ENCODE measurements at regions not wholly inside any gene's neighbourhood (a gene's known extent, or its start where the extent isn't known, plus 50 kb on each side); places are given as distances from the start of the nearest gene placed in this dataset.

- TF ChIP-seq ZNF10 (tag by site-specific recombination; IDR thresholded peaks at IDR 0.05) (no peak), ZNF426 (tag by site-specific recombination; IDR thresholded peaks at IDR 0.05) (no peak), ZNF449 (tag by site-specific recombination; IDR thresholded peaks at IDR 0.05) (no peak), GLI4 (tag by site-specific recombination; IDR thresholded peaks at IDR 0.05) (no peak)
Observed at GRCh38 chr5:173764332-173765028, 123.7 kb upstream of the CPEB4 start (continued).

GRCh38 chr5:173765029-173765644 is 123.0 kb upstream of the CPEB4 start:
- POLR2A ChIA-PET = interaction anchor here (1.0 to 1.6 kb wide), 2 partner anchors 12 to 16 kb away, joined by 3 to 10 read pairs; no protein-coding TSS in a partner anchor
- CTCF ChIA-PET = interaction anchor here (1.6 kb wide), 1 partner anchor 135 kb away, joined by 3 read pairs; no protein-coding TSS in a partner anchor
- Histone ChIP-seq H3K4me1 (ENCODE audit: control insufficient read depth, insufficient read depth, low read length) (peaks cover 7% of the 10 kb centered on the region; the same call in 1 of the 2 replicates), H3K9me3 (ENCODE audit: control insufficient read depth, insufficient read depth, low read depth, low read length) (no peaks in the 10 kb centered on the region), H3K4me3 (ENCODE audit: low read depth, low read length) (no peak overlapping the region), H3K27ac (ENCODE audit: extremely low read depth, low read depth, low read length) (no peak overlapping the region), H3K36me3 (ENCODE audit: control insufficient read depth in 2 of 2, insufficient read depth in 1 of 2, low read length in 2 of 2) (no peaks in the 10 kb centered on the region)
- TF ChIP-seq ZNF175 (tag by site-specific recombination; IDR thresholded peaks at IDR 0.05) = no peak
- TF ChIP-seq ZNF354C (tag by site-specific recombination; IDR thresholded peaks at IDR 0.05; ENCODE audit: borderline replicate concordance, low read depth) = no peak
- TF ChIP-seq, protein P1, sequence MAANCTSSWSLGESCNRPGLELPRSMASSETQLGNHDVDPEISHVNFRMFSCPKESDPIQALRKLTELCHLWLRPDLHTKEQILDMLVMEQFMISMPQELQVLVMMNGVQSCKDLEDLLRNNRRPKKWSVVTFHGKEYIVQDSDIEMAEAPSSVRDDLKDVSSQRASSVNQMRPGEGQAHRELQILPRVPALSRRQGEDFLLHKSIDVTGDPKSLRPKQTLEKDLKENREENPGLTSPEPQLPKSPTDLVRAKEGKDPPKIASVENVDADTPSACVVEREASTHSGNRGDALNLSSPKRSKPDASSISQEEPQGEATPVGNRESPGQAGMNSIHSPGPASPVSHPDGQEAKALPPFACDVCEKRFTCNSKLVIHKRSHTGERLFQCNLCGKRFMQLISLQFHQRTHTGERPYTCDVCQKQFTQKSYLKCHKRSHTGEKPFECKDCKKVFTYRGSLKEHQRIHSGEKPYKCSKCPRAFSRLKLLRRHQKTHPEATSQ (tag by site-specific recombination; IDR thresholded peaks at IDR 0.05) = no peak
- no peak for TF ChIP-seq ZNF76 (tag by site-specific recombination; IDR thresholded peaks at IDR 0.05; ENCODE audit: borderline replicate concordance, low read depth)
- no peak for TF ChIP-seq HOXA7 (CRISPR knock-in tag; IDR thresholded peaks at IDR 0.05; ENCODE audit: borderline replicate concordance)
- TF ChIP-seq KLF10 (tag by site-specific recombination; IDR thresholded peaks at IDR 0.05) = no peak
- no peak for TF ChIP-seq ZFP3 (tag by site-specific recombination; IDR thresholded peaks at IDR 0.05; ENCODE audit: low read depth)
- no peak for TF ChIP-seq ZNF202 (tag by site-specific recombination; IDR thresholded peaks at IDR 0.05; ENCODE audit: borderline replicate concordance)
- TF ChIP-seq, protein P2, sequence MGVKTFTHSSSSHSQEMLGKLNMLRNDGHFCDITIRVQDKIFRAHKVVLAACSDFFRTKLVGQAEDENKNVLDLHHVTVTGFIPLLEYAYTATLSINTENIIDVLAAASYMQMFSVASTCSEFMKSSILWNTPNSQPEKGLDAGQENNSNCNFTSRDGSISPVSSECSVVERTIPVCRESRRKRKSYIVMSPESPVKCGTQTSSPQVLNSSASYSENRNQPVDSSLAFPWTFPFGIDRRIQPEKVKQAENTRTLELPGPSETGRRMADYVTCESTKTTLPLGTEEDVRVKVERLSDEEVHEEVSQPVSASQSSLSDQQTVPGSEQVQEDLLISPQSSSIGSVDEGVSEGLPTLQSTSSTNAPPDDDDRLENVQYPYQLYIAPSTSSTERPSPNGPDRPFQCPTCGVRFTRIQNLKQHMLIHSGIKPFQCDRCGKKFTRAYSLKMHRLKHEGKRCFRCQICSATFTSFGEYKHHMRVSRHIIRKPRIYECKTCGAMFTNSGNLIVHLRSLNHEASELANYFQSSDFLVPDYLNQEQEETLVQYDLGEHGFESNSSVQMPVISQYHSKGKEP (tag by site-specific recombination; IDR thresholded peaks at IDR 0.05) = no peak
- TF ChIP-seq ZNF623 (tag by site-specific recombination; IDR thresholded peaks at IDR 0.05) = no peak
- no peak for TF ChIP-seq ZNF707 (tag by site-specific recombination; IDR thresholded peaks at IDR 0.05)
- TF ChIP-seq ZNF664 (tag by site-specific recombination; IDR thresholded peaks at IDR 0.05) = no peak
- TF ChIP-seq ZNF302 (tag by site-specific recombination; IDR thresholded peaks at IDR 0.05; ENCODE audit: low read depth) = no peak
- no peak for TF ChIP-seq ZNF777 (tag by site-specific recombination; IDR thresholded peaks at IDR 0.05; ENCODE audit: borderline replicate concordance)
- TF ChIP-seq ZSCAN23 (tag by site-specific recombination; IDR thresholded peaks at IDR 0.05) = no peak
- no peak for TF ChIP-seq KLF1 (tag by site-specific recombination; IDR thresholded peaks at IDR 0.05)
- no peak for TF ChIP-seq OSR2 (tag by site-specific recombination; IDR thresholded peaks at IDR 0.05)

All from HEK293 (cell line).